Fibroblast of lung (primary cell): ENCODE measurements at regions not wholly inside any gene's neighbourhood (a gene's known extent, or its start where the extent isn't known, plus 50 kb on each side); places are given as distances from the start of the nearest gene placed in this dataset.
"Not testable (repeated sequence)": the region's sequence is repeated elsewhere in the genome, so short reads cannot be mapped to it uniquely, and the experiment has no call there.

ENCODE experiments used
- CTCF ChIP-seq, 2 donors: IDR thresholded peaks in 1 of 2; conservative IDR thresholded peaks in 1 of 2; 1 replicate in 1 of 2; 2 replicates in 1 of 2; pipeline ENCODE4 v1.5.1; 2011 to 2012; ENCODE audit warnings: low read length in 2 of 2, control low read depth in 1 of 2, inconsistent platforms in 1 of 2, low read depth in 1 of 2, mild to moderate bottlenecking in 1 of 2
- EZH2 ChIP-seq: IDR thresholded peaks from 2 replicates; pipeline ENCODE4 v1.5.1; 2012; ENCODE audit warnings: low read length, control low read depth, mild to moderate bottlenecking; ENCODE audit errors: missing control alignments

GRCh38 chr2:87496036-87497006 is 251.6 kb upstream of the PLGLB2 start:
- TF ChIP-seq CTCF (conservative IDR thresholded peaks at IDR 0.05 in 1 of 2, IDR thresholded peaks at IDR 0.05 in 1 of 2; ENCODE audit: low read depth in 1 of 2, low read length in 2 of 2) = peak in 1 of 2 donors; percentile 14
- not testable (repeated sequence) for TF ChIP-seq EZH2
